Activated naive CD8-positive, alpha-beta T cell treated with anti-CD3 and anti-CD28 coated beads for 36 hours (primary cell): ENCODE measurements at regions not wholly inside any gene's neighbourhood (a gene's known extent, or its start where the extent isn't known, plus 50 kb on each side); places are given as distances from the start of the nearest gene placed in this dataset.

ENCODE experiments used
- DNase-seq: peaks from one replicate; pipeline ENCODE4 v3.0.0; 2021
- H3K27ac Mint-ChIP-seq: one replicate; pipeline ENCODE4 v1.8.0; 2022; ENCODE audit warnings: mild to moderate bottlenecking, moderate library complexity, mixed read lengths
- H3K27me3 Mint-ChIP-seq: one replicate; pipeline ENCODE4 v1.8.0; 2022; ENCODE audit warnings: mild to moderate bottlenecking, mixed read lengths
- H3K36me3 Mint-ChIP-seq: one replicate; pipeline ENCODE4 v1.8.0; 2021; ENCODE audit warnings: mild to moderate bottlenecking, mixed read lengths
- H3K4me1 Mint-ChIP-seq: one replicate; pipeline ENCODE4 v1.8.0; 2021; ENCODE audit warnings: mixed read lengths
- H3K4me3 Mint-ChIP-seq: one replicate; pipeline ENCODE4 v1.8.0; 2022; ENCODE audit warnings: mild to moderate bottlenecking, moderate library complexity, mixed read lengths
- H3K9me3 Mint-ChIP-seq: one replicate; pipeline ENCODE4 v1.8.0; 2022; ENCODE audit warnings: mixed read lengths

GRCh38 chr3:28575746-28576613 lies 227.4 kb upstream of the AZI2 start:
- Mint-ChIP-seq H3K36me3 (no peaks in the 10 kb centered on the region), H3K27me3 (peaks cover 60% of the 10 kb centered on the region), H3K9me3 (no peaks in the 10 kb centered on the region), H3K4me3 (no peak overlapping the region), H3K27ac (no peak overlapping the region), H3K4me1 (peaks cover 3% of the 10 kb centered on the region)
- no peak for DNase-seq

GRCh38 chr3:28576614-28577200 lies 228.1 kb upstream of the AZI2 start:
- Mint-ChIP-seq H3K4me3 (no peak overlapping the region), H3K4me1 (peaks cover 3% of the 10 kb centered on the region), H3K27me3 (peaks cover 63% of the 10 kb centered on the region), H3K9me3 (no peaks in the 10 kb centered on the region), H3K27ac (no peak overlapping the region), H3K36me3 (no peaks in the 10 kb centered on the region)
- no peak for DNase-seq

GRCh38 chr3:28577941-28578500 lies 229.4 kb upstream of the AZI2 start:
- no peaks in the 10 kb centered on the region for H3K9me3 Mint-ChIP-seq
- no peaks in the 10 kb centered on the region for H3K36me3 Mint-ChIP-seq
- peaks cover 3% of the 10 kb centered on the region for H3K4me1 Mint-ChIP-seq
- peaks cover 62% of the 10 kb centered on the region for H3K27me3 Mint-ChIP-seq
- H3K27ac Mint-ChIP-seq: no peak overlapping the region
- H3K4me3 Mint-ChIP-seq: no peak overlapping the region
- DNase-seq: no peak

GRCh38 chr3:28586325-28586724 lies 237.7 kb upstream of the AZI2 start:
- H3K4me1 Mint-ChIP-seq: no peaks in the 10 kb centered on the region
- H3K4me3 Mint-ChIP-seq: no peak overlapping the region
- H3K27me3 Mint-ChIP-seq: peaks cover 6% of the 10 kb centered on the region
- no peaks in the 10 kb centered on the region for H3K36me3 Mint-ChIP-seq
- no peak overlapping the region for H3K27ac Mint-ChIP-seq
- H3K9me3 Mint-ChIP-seq: no peaks in the 10 kb centered on the region
- DNase-seq: no peak

- Mint-ChIP-seq H3K27ac (no peak overlapping the region), H3K27me3 (no peaks in the 10 kb centered on the region), H3K36me3 (no peaks in the 10 kb centered on the region), H3K4me3 (no peak overlapping the region), H3K9me3 (no peaks in the 10 kb centered on the region), H3K4me1 (no peaks in the 10 kb centered on the region)
- DNase-seq: no peak
These were observed 239.1 kb upstream of the AZI2 start for GRCh38 chr3:28587723-28588122.

- no peaks in the 10 kb centered on the region for H3K36me3 Mint-ChIP-seq
- DNase-seq: no peak
- no peaks in the 10 kb centered on the region for H3K4me1 Mint-ChIP-seq
- peaks cover 2% of the 10 kb centered on the region for H3K27me3 Mint-ChIP-seq
- no peak overlapping the region for H3K27ac Mint-ChIP-seq
- no peak overlapping the region for H3K4me3 Mint-ChIP-seq
- H3K9me3 Mint-ChIP-seq: no peaks in the 10 kb centered on the region
These were observed 241.6 kb upstream of the AZI2 start for GRCh38 chr3:28590216-28590615.

- DNase-seq: no peak
- H3K4me1 Mint-ChIP-seq: no peaks in the 10 kb centered on the region
These were observed 242.2 kb upstream of the AZI2 start for GRCh38 chr3:28590860-28591259.

GRCh38 chr3:28595372-28595771 lies 246.7 kb upstream of the AZI2 start:
- Mint-ChIP-seq H3K27ac (no peak overlapping the region), H3K4me3 (no peak overlapping the region), H3K4me1 (no peaks in the 10 kb centered on the region), H3K9me3 (peaks cover 1% of the 10 kb centered on the region), H3K36me3 (no peaks in the 10 kb centered on the region), H3K27me3 (peaks cover 3% of the 10 kb centered on the region)
- no peak for DNase-seq

More at GRCh38 chr3:28590860-28591259, 242.2 kb upstream of the AZI2 start:
- Mint-ChIP-seq H3K36me3 (no peaks in the 10 kb centered on the region), H3K27me3 (peaks cover 3% of the 10 kb centered on the region), H3K9me3 (no peaks in the 10 kb centered on the region), H3K27ac (no peak overlapping the region), H3K4me3 (no peak overlapping the region)

- no peak for DNase-seq
- Mint-ChIP-seq H3K9me3 (peaks cover 1% of the 10 kb centered on the region), H3K27ac (no peak overlapping the region), H3K36me3 (no peaks in the 10 kb centered on the region), H3K4me3 (no peak overlapping the region), H3K4me1 (no peaks in the 10 kb centered on the region), H3K27me3 (peaks cover 3% of the 10 kb centered on the region)
These were observed 248.8 kb upstream of the AZI2 start for GRCh38 chr3:28597452-28597851.

- Mint-ChIP-seq H3K36me3 (no peaks in the 10 kb centered on the region), H3K27ac (no peak overlapping the region), H3K9me3 (peaks cover 1% of the 10 kb centered on the region), H3K4me3 (no peak overlapping the region), H3K4me1 (no peaks in the 10 kb centered on the region), H3K27me3 (peaks cover 3% of the 10 kb centered on the region)
- no peak for DNase-seq
These were observed 249.5 kb upstream of the AZI2 start for GRCh38 chr3:28598165-28598564.

- Mint-ChIP-seq H3K36me3 (no peaks in the 10 kb centered on the region), H3K4me1 (no peaks in the 10 kb centered on the region), H3K27me3 (no peaks in the 10 kb centered on the region), H3K9me3 (peaks cover 1% of the 10 kb centered on the region), H3K4me3 (no peak overlapping the region), H3K27ac (no peak overlapping the region)
- no peak for DNase-seq
These were observed 252.7 kb upstream of the AZI2 start for GRCh38 chr3:28601291-28601690.

GRCh38 chr3:28606283-28606682 lies 257.7 kb upstream of the AZI2 start:
- no peak overlapping the region for H3K27ac Mint-ChIP-seq
- no peak for DNase-seq
- H3K9me3 Mint-ChIP-seq: no peaks in the 10 kb centered on the region
- H3K4me3 Mint-ChIP-seq: no peak overlapping the region
- H3K4me1 Mint-ChIP-seq: no peaks in the 10 kb centered on the region
- H3K36me3 Mint-ChIP-seq: no peaks in the 10 kb centered on the region
- no peaks in the 10 kb centered on the region for H3K27me3 Mint-ChIP-seq

GRCh38 chr3:28612232-28612631 lies 263.6 kb upstream of the AZI2 start:
- Mint-ChIP-seq H3K4me1 (no peaks in the 10 kb centered on the region), H3K9me3 (no peaks in the 10 kb centered on the region), H3K4me3 (no peak overlapping the region), H3K27me3 (no peaks in the 10 kb centered on the region), H3K27ac (no peak overlapping the region), H3K36me3 (no peaks in the 10 kb centered on the region)
- no peak for DNase-seq

- Mint-ChIP-seq H3K4me3 (no peak overlapping the region), H3K27ac (no peak overlapping the region), H3K36me3 (no peaks in the 10 kb centered on the region), H3K27me3 (no peaks in the 10 kb centered on the region), H3K9me3 (no peaks in the 10 kb centered on the region), H3K4me1 (no peaks in the 10 kb centered on the region)
- DNase-seq: no peak
These were observed 265.0 kb upstream of the AZI2 start for GRCh38 chr3:28613511-28614106.

GRCh38 chr3:28615071-28615470 lies 266.4 kb upstream of the AZI2 start:
- Mint-ChIP-seq H3K9me3 (no peaks in the 10 kb centered on the region), H3K4me1 (no peaks in the 10 kb centered on the region), H3K27ac (no peak overlapping the region), H3K4me3 (no peak overlapping the region), H3K36me3 (no peaks in the 10 kb centered on the region), H3K27me3 (no peaks in the 10 kb centered on the region)
- DNase-seq: no peak
